GM19463 (cell line): ENCODE measurements at regions not wholly inside any gene's neighbourhood (a gene's known extent, or its start where the extent isn't known, plus 50 kb on each side); places are given as distances from the start of the nearest gene placed in this dataset.

Experiments
- ATAC-seq: cut with Tn5 transposase; IDR thresholded peaks from one replicate; pipeline ENCODE4 v1.9.1; 2021; ENCODE audit warnings: mild to moderate bottlenecking, moderate library complexity; ENCODE audit not compliant: unreplicated experiment

GRCh38 chr20:43863821-43864544 lies 50.7 kb upstream of the TOX2 start:
- no peak for ATAC-seq

DNA sequence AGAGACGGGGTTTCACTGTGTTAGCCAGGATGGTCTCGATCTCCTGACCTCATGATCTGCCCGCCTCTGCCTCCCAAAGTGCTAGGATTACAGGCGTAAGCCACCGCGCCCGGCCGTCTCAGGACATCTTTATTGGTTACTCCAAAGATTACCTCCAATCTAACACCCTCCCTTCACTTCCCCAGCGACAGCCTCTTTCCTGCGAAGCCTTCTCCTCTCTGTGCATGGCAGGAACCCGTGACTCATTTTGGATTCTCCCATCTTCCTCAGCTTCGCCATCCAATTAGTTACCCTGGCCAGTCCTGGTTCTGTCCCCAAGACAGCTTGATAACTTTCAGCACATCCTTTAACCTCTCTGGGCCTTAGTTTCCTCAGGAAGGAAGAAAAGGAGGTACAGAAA lies 51.3 kb upstream of the TOX2 start:
- ATAC-seq: no peak

DNA sequence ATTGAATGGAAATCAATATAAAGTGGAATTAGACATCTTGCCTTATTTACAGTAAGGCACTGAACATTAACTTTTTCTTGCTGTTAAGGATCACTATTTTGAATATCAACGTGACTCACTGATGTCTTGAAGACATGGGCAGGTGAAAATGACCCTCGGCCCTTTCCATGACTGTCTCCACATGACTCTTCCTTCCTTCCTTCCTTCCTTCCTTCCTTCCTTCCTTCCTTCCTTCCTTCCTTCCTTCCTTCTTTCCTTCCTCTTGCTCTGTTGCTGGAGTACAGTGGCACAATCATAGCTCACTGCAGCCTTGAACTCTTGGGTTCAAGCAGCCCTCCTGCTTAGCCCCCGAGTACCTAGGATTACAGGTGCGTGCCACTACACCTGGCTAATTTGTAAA lies 52.2 kb upstream of the TOX2 start:
- no peak for ATAC-seq

DNA sequence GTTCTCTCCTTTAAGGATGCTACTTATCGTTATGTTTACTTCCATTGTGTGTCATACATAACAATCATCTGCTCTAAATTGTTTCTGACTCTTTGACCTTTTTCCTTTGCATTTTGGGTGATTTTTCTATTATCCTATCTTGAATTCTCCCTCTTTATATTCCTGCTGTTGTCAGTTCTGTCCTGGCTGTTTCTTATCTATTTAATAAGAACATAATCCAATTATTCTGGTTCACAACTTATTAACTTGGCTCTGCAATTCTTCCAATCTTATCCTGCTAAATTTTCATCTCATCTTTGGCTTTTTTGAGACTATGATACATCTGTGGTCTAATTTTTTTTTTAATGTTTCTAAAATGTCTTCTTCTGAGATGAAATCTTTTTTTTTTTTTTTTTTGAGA lies 54.7 kb upstream of the TOX2 start:
- ATAC-seq: no peak

GRCh38 chr20:43857932-43858331 lies 56.7 kb upstream of the TOX2 start:
- ATAC-seq: no peak

GRCh38 chr20:43857127-43857526 lies 57.5 kb upstream of the TOX2 start:
- ATAC-seq: no peak

DNA sequence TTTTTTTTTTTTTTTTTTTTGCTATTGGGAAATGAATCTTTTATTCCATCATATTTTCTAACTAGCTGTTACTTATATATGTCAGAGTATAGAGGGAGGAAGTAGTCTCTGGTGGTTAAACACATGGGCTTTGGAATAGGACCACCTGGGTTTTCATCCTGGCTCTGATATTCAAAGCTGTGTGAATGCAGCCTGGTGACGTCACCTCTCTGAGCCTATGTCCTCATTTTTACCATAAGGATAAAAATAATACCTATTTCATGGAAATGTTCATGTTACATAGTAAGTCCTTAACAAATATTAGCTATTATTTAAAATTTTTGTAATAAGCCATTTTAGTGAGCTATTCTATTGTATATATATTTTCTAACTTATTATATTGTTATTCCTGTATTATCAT lies 58.8 kb upstream of the TOX2 start:
- ATAC-seq: no peak

DNA sequence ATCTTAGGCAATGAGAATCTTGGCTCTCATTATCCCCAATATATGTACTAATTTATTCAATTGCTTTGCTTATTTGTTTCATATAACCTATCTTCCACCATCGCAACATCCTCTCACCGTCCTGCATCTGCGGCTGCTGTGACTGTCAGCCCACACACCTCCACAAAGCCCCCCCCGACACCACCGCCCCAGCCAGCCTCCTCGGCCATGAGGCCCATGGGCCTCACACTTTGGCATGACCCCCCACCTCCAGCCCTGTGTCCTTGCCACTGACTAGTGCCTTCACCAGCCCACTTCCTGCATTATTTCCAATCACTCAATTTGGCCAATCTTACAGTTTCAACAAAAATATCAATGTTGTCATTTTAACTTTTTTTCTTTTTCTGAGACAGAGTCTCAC lies 60.7 kb upstream of the TOX2 start:
- ATAC-seq: no peak

DNA sequence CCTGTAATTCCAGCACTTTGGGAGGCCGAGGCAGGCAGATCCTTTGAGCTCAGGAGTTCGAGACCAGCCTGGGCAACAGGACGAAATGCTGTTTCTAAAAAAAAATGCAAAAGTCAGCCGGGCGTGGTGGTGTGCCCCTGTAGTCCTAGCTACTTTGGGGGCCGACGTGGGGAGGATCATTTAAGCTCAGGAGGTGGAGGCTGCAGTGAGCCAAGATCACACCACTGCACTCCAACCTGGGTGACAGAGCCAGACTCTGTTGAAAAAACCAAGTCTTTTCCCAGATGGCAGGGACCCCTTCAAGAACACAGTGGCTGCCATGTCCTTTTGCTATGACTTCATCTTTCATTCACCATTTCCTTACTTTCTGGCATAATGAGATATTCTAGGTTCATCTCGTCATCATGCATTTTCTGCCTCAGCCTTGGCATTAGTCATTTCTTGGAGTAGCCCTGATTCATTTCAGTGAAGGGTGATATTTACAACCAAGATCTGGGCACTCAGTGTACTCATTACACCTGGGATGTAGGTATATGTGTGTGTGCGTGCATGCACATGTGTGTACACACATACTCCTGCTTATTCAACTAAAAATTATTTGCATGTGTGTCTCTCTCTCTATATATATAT lies 61.4 kb upstream of the TOX2 start:
- no peak for ATAC-seq

- no peak for ATAC-seq
Observed at GRCh38 chr20:43849496-43850186, 65.0 kb upstream of the TOX2 start.

- ATAC-seq: no peak
Observed at GRCh38 chr20:43846516-43846905, 68.1 kb upstream of the TOX2 start.

GRCh38 chr20:43844778-43845614 lies 69.7 kb upstream of the TOX2 start:
- ATAC-seq: no peak

DNA sequence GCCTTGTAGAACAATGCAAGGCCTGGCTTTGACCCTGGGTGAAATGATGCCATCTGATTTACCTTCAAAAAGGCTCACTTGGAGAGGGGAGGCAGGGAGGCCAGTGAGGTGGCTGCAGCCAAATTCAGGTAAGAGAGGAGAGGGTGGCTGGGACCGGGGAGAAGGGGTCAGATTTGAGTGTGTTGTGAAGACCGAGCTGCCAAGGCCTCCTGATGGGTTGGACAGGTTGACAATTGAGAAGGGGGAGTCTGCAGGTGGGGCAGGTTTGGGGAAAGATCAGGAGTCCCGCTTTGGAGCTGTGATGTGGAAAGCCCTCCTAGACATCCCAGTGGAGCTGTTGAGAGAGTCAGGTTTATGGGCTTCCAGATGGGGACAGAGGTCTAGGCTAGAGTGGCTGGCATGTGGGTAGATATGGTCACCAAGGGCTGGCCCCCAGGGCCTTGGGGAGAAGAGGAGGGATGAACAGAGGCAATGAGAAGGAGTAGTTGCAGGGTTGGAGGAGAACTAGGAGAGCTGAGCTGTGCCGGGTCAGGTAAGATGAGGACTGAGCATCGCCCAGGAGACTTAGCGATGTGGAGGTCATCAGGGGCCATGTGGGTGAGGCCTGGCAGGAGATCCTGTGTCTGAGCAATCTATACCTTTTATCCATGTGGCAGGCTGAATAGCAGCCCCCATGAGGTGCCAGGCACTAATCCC lies 70.5 kb upstream of the TOX2 start:
- no peak for ATAC-seq

DNA sequence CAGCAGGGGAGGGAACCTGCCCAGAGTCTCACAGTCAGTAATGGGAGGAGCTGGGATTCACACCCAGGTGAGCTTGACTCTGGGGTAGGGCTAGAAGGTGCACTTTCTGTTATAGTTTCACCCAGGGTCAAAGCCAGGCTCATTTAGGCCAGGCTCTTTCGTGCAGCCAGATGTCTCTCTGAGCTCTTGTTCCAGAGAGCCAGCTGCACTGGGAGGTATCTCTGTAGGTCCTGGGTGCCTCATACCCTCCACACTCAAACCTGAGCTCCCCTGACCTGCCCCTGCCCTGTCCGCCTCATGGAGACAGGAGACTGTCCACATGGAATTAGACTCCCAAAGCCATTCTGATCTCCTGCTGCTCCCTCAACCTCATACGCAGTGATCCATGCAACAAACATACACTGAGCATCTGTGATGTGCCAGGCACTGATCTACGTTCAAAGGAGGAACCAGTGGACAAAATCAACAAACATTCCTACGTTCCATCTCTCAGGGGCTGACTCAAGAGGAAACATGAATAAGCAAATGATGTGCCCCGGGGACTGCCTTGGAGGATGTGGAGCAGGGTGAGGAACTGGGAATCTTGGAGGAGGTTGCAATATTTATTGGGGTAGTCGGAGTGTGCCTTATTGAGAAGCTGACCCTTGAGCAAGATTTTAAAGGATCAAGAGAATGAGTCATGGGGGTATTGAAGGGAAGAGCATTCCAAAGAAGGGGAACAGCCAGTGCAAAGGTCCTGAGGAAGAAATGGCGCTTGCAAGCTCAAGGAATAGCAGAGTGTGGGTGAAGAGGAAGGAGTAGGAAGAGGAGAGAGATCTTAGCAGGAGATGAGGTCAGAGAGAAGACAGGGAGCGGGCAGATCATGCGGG lies 71.3 kb upstream of the TOX2 start:
- no peak for ATAC-seq

- no peak for ATAC-seq
Observed at GRCh38 chr20:43842126-43843020, 72.3 kb upstream of the TOX2 start.

- ATAC-seq: no peak
Observed at GRCh38 chr20:43840382-43841070, 74.1 kb upstream of the TOX2 start.

DNA sequence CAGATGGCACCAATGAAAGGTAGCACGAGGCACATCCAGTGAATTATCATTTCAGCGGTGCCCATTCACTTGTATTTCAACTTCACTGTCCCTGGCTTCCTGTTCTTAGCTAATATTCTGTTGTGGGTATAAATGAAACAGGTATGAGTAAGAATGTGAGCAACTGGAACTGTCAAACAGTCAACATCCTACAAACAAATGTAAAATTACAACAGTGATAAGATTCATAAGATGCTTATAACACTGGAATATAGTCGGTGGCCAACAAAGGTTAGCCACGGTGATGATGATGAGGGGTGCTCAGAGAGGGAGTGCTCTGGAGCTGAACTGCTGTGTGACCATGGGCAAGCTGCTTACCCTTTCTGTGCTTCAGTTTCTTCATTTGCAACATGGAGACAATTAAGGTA lies 74.9 kb upstream of the TOX2 start:
- ATAC-seq: no peak

DNA sequence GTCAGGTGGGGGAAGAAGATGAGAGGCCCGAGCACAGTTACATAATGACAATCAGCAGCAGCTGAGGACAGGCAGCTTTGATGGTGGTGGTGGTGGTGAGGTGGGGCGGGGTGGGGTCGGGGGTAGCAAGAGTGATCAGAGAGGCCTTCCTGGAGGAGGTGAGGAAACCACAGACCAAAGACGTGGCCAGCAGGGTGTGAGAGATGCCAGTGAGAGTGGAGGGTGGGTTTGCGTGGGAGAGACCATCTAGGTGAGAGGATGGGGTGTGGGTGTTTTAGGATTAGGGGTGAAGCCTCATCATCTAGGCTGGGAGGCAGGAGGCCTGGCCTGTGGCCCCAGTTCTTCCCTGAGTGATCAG lies 76.0 kb upstream of the TOX2 start:
- ATAC-seq: no peak
